Fibroblast of gingiva (primary cell): ENCODE measurements at regions not wholly inside any gene's neighbourhood (a gene's known extent, or its start where the extent isn't known, plus 50 kb on each side); places are given as distances from the start of the nearest gene placed in this dataset.

Source experiments
- DNase-seq: peaks from one replicate; pipeline ENCODE4 v3.0.0-alpha.2; 2011; ENCODE audit warnings: low read depth

- no peak for DNase-seq
These were observed 253.1 kb upstream of the NXPH2 start for GRCh38 chr2:139033300-139033699.

- no peak for DNase-seq
These were observed 251.5 kb upstream of the NXPH2 start for GRCh38 chr2:139031722-139032121.

DNA sequence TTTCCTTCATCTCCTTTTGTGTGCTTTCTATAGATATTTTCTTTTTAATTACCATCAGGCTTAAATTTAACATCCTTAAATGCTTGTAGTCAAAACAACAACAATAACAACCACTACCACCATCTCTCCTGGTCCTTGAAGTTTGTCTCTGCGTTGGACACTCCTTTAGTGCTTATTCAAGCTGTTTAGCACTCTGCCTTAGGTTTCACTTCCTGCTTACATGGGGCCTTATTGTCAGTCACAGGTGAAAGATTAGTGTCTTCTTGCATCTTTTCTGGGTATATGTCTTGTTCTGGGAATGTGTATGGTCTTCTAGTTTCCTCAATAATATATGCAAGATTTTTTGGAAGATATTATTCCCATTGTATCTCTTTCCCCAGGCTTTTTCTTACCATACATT, 240.1 kb upstream of the NXPH2 start:
- no peak for DNase-seq

DNA sequence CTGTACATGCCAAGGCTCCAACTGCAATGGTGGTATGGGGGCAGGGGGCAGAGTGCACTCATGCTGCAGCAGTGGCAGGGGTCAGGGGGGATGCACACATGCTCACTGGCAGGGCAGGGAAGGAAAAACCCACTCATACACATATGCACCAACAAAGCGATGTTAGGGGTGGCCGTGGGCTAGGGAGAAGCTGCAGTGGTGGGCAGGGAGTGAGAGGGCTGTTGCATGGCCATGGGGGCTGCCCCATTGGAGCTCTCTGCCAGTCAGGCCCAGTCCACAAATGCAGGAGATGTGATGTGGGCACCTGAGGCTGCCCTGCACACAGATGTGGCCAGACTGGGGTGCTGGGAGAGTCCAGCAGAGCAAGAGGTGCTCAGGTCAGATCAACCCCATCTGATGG, 238.1 kb upstream of the NXPH2 start:
- DNase-seq, result no peak

- no peak for DNase-seq
These were observed 226.9 kb upstream of the NXPH2 start for GRCh38 chr2:139007130-139007529.

- DNase-seq, result no peak
These were observed 220.1 kb upstream of the NXPH2 start for GRCh38 chr2:139000131-139000785.

DNA sequence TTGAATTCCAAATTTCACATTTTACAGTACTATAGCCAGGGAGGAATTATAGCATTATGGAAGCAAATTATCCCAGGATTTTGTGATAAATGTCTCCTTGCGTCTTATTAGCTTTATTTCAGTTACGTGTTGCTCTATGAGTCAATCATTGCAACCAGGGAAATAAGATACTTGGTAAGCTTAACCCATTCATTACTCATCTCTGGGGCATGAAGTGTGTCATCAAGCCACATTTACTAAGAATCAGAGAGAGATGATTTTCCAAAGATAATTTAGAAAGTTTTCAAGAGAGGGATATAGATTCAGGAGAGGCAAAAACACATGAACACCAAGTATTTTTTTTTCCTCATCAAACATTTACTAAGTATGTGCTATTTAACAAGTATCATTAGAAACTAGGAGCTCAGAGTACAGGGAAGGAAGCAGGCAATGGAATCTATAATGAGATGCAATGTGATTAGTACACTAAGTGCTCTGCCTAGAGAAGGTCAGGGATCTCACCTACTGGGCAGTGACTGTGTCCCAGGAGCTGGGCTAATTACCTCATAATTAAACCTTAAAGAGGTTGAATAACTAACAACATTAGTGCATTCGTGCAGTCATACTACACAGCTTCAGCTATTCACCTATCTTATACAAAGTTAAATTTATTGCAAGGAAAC, 217.8 kb upstream of the NXPH2 start:
- no peak for DNase-seq

DNA sequence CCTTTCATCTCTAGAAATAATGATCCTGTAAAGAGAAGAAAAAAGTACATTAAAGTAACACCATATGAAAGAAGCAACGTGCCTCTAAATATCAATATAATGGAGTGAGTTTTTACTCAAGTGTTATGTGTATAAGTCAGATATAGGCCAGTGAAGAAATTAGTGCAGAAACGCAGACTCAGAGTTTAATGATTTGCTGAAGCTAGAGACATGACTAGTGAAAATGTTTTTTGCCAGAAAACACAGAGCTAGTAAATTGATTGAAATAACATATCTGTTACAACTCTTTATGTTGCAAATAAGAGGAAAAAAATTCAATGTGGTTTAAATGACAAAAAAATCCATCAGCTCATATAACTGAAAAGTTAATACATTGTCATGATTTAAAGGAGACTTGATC, 217.2 kb upstream of the NXPH2 start:
- DNase-seq, result no peak

DNA sequence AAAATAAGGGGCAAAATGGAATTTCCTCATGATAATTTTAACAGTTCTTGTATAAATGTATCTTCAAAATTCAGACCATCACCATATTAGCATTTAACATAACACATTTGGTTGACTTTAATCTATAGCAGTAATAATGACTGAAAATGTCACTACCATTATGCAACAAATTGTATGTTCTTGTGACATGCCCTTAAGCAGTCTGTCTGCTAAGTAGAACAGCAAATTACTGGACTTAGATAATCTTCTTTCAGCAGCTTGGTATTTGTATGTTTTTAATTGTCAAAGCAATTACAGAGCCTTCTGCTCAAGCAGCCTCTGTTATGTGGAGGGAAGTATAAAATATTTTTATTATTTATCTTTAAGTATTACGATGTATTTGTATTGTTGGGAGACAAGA, 214.3 kb upstream of the NXPH2 start:
- DNase-seq, result no peak

DNA sequence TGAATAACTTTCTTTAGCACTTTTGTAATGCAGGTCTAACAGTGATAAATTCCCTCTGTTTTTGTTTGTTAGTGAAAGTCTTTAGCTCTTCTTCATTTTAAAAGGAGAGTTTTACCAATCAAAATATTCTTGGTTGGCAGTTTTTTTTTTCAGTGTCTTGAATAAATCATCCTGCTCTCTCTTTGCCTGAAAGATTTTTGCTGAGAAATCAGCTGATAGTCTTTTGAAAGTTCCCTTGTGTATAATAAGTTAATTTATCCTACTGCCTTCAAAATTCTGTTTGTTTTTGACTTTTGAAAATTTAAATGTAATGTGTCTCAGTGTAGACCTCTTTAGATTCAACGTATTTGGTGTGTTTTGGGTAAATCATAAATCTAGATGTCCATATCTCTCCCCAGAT, 205.7 kb upstream of the NXPH2 start:
- DNase-seq, result no peak

GRCh38 chr2:138979131-138979785, 199.1 kb upstream of the NXPH2 start:
- DNase-seq, result no peak

- peak; percentile 29 for DNase-seq
These were observed 194.5 kb upstream of the NXPH2 start for GRCh38 chr2:138974651-138975050.

- no peak for DNase-seq
These were observed 184.2 kb upstream of the NXPH2 start for GRCh38 chr2:138964418-138964817.

- no peak for DNase-seq
These were observed 182.5 kb upstream of the NXPH2 start for GRCh38 chr2:138962686-138963085.

- no peak for DNase-seq
These were observed 180.0 kb upstream of the NXPH2 start for GRCh38 chr2:138960191-138960590.

DNA sequence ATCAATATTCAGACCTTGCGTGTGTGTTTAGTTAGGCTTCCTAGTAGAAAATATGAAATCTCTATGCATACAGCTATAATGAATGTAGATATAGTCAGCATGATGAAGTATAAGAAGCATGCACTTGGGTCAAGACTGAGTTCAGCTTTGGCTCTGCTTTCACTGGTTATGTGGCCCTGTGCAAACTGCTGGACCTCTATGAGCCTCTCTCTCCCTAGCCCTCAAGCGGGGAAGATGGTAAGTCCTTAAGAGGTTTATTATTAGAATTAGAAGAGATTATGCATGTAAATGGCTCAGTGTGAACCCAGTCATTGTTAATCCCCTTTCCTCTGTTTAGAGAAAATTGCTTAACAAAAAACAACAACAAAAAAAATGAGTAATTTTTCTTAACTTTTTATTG, 178.8 kb upstream of the NXPH2 start:
- no peak for DNase-seq

- DNase-seq, result no peak
These were observed 175.9 kb upstream of the NXPH2 start for GRCh38 chr2:138956116-138956515.

DNA sequence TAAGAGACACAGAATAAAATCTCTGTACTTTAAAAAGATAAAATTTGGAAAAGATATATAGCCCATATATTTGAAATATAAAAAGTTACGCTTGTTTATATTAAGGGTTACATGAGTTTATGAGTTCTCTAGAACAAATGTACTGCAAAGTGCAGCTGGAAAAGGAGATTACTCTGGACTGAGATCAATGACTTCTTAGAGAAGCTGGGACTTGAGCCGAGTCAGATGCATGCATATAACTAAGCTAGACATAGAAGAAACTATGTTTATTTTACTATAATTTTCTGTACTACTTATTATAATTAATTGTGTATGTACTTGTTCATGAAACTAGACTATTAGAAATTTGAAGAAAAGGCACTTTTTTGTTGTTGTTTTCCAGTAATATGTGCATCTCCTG, 170.3 kb upstream of the NXPH2 start:
- no peak for DNase-seq

DNA sequence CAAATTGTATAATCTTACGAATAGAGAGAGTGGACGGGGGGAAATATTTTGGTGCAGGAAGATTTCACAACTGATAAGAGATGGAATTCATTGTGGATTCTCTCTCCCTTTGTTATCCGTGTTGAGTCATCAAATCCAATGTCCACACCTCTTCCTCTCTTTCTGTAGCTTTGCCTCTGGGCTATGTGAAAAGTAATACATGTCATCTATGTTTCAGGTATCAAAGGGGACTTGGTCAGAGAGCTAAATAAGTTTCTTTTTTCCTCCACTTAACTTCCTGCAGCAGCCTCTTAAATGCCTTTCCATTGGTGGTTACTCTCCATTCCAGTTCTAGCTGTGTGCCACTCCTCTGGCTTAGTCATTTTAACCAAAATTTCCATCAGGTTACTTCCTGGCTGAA, 169.3 kb upstream of the NXPH2 start:
- DNase-seq, result no peak

GRCh38 chr2:138948070-138948539, 167.9 kb upstream of the NXPH2 start:
- peak; percentile 76 for DNase-seq

DNA sequence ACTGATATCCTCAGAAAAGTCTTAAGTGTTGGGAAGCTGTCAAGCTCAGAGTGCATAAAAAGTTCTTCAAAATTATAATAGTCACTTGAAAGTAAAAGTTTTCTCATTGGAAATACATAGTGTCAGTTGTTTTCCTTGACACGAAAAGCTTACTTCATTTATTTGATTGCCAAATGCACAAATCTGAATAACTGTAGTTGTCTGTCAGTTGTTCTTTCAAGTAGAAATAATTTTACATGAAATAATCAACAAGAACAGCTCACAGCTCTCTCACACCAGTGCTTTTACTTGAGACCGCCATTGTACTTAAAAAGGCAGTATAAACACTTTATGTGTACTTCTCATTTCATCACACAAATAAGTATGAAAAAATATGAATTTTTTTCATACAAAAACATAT, 163.3 kb upstream of the NXPH2 start:
- DNase-seq, result no peak

DNA sequence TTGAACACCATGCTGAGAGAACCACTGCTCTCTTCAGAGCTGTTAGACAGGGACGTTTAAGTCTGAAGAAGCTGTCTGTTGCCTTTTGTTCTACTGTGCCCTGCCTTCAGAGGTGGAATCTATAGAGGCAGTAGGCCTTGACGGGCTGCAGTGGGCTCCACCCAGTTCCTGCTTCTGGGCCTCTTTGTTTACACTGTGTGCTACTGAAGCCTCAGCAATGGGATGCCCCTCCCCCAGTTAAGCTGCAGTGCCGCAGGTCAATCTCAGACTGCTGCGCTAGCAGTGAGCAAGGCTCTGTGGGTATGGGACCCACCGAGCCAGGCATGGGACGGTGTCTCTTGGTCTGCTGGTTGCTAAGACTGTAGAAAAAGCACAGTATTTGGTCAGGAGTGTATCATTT, 162.3 kb upstream of the NXPH2 start:
- no peak for DNase-seq
